ENCODE measurements at regions not wholly inside any gene's neighbourhood (a gene's known extent, or its start where the extent isn't known, plus 50 kb on each side); places are given as distances from the start of the nearest gene placed in this dataset.

- DNase-seq (ENCODE audit: low read depth) (peak; percentile 73), FAIRE-seq (no peak)
- H3K9ac ChIP-seq (ENCODE audit: low read length) = peak overlapping the region; percentile 51
- Mint-ChIP-seq H3K27ac (ENCODE audit: unreplicated experiment) (no peak overlapping the region), H3K4me3 (ENCODE audit: unreplicated experiment) (no peak overlapping the region), H3K9me3 (ENCODE audit: unreplicated experiment) (no peaks in the 10 kb centered on the region), H3K27me3 (ENCODE audit: low read depth, unreplicated experiment) (no peaks in the 10 kb centered on the region), H3K4me1 (ENCODE audit: low read depth, unreplicated experiment) (peaks cover 24% of the 10 kb centered on the region), H3K36me3 (ENCODE audit: low read depth, unreplicated experiment) (no peaks in the 10 kb centered on the region)
- H4K20me1 ChIP-seq (ENCODE audit: insufficient read depth, low read length) = no peaks in the 10 kb centered on the region
- no peak overlapping the region for H3K4me3 ChIP-seq (ENCODE audit: insufficient read depth, low read depth, low read length)
- TF ChIP-seq, protein P1, sequence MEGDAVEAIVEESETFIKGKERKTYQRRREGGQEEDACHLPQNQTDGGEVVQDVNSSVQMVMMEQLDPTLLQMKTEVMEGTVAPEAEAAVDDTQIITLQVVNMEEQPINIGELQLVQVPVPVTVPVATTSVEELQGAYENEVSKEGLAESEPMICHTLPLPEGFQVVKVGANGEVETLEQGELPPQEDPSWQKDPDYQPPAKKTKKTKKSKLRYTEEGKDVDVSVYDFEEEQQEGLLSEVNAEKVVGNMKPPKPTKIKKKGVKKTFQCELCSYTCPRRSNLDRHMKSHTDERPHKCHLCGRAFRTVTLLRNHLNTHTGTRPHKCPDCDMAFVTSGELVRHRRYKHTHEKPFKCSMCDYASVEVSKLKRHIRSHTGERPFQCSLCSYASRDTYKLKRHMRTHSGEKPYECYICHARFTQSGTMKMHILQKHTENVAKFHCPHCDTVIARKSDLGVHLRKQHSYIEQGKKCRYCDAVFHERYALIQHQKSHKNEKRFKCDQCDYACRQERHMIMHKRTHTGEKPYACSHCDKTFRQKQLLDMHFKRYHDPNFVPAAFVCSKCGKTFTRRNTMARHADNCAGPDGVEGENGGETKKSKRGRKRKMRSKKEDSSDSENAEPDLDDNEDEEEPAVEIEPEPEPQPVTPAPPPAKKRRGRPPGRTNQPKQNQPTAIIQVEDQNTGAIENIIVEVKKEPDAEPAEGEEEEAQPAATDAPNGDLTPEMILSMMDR (IDR thresholded peaks at IDR 0.05; ENCODE audit: insufficient read depth, low read depth, low read length) = no peak
- no peak for TF ChIP-seq EZH2 (IDR thresholded peaks at IDR 0.05; ENCODE audit: insufficient read depth, low read length)
- H3K4me1 ChIP-seq (ENCODE audit: insufficient read depth, low read length) = peaks cover 10% of the 10 kb centered on the region
- H3K36me3 ChIP-seq (ENCODE audit: insufficient read depth, low read length) = no peaks in the 10 kb centered on the region
- H2AFZ ChIP-seq (ENCODE audit: low read depth, low read length) = no peak overlapping the region
- H3K4me2 ChIP-seq (ENCODE audit: low read length) = peak overlapping the region; percentile 42
- no peaks in the 10 kb centered on the region for H3K27me3 ChIP-seq (ENCODE audit: insufficient read depth, low read length)
- peak overlapping the region; percentile 70 for H3K27ac ChIP-seq (ENCODE audit: low read depth, low read length)
- no peaks in the 10 kb centered on the region for H3K9me3 ChIP-seq (ENCODE audit: insufficient read depth, low read depth, low read length)
- no peaks in the 10 kb centered on the region for H3K79me2 ChIP-seq (ENCODE audit: insufficient read depth, low read length)
Observed at GRCh38 chr2:145021962-145022665, 502.2 kb upstream of the ZEB2 start.

DNA sequence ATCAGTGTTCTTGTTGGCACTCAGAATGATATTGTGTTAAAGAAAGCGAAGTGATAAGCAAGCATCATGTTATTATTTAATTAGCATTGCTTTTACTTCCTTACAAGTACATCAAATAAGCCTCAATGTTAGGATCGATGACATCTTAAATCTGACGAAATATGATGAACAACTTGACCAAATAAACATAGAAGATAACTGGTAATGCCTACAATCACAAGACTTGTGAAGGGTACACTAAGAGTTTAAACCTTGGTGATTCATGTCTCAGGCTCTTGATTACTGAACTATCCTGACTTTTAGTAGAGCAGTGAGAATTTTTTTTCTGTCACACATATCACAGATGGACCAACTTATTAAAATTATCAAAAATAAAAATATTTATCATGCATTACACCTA, 500.8 kb upstream of the ZEB2 start:
- Mint-ChIP-seq H3K36me3 (ENCODE audit: low read depth, unreplicated experiment) (no peaks in the 10 kb centered on the region), H3K27me3 (ENCODE audit: low read depth, unreplicated experiment) (no peaks in the 10 kb centered on the region), H3K4me1 (ENCODE audit: low read depth, unreplicated experiment) (peaks cover 19% of the 10 kb centered on the region), H3K4me3 (ENCODE audit: unreplicated experiment) (no peak overlapping the region), H3K9me3 (ENCODE audit: unreplicated experiment) (no peaks in the 10 kb centered on the region), H3K27ac (ENCODE audit: unreplicated experiment) (no peak overlapping the region)
- Histone ChIP-seq H2AFZ (ENCODE audit: low read depth, low read length) (no peak overlapping the region), H3K36me3 (ENCODE audit: insufficient read depth, low read length) (no peaks in the 10 kb centered on the region), H3K9me3 (ENCODE audit: insufficient read depth, low read depth, low read length) (no peaks in the 10 kb centered on the region), H3K79me2 (ENCODE audit: insufficient read depth, low read length) (no peaks in the 10 kb centered on the region), H3K4me1 (ENCODE audit: insufficient read depth, low read length) (peaks cover 14% of the 10 kb centered on the region), H3K4me2 (ENCODE audit: low read length) (no peak overlapping the region), H4K20me1 (ENCODE audit: insufficient read depth, low read length) (no peaks in the 10 kb centered on the region), H3K4me3 (ENCODE audit: insufficient read depth, low read depth, low read length) (no peak overlapping the region), H3K27ac (ENCODE audit: low read depth, low read length) (no peak overlapping the region), H3K9ac (ENCODE audit: low read length) (no peak overlapping the region), H3K27me3 (ENCODE audit: insufficient read depth, low read length) (no peaks in the 10 kb centered on the region)
- DNase-seq (ENCODE audit: low read depth) (no peak), FAIRE-seq (no peak)
- TF ChIP-seq EZH2 (IDR thresholded peaks at IDR 0.05; ENCODE audit: insufficient read depth, low read length) = no peak
- TF ChIP-seq, protein P1 (IDR thresholded peaks at IDR 0.05; ENCODE audit: insufficient read depth, low read depth, low read length) = no peak

GRCh38 chr2:145020139-145020538, 500.2 kb upstream of the ZEB2 start:
- Mint-ChIP-seq H3K27ac (ENCODE audit: unreplicated experiment) (no peak overlapping the region), H3K4me1 (ENCODE audit: low read depth, unreplicated experiment) (peaks cover 22% of the 10 kb centered on the region), H3K36me3 (ENCODE audit: low read depth, unreplicated experiment) (no peaks in the 10 kb centered on the region), H3K9me3 (ENCODE audit: unreplicated experiment) (no peaks in the 10 kb centered on the region), H3K4me3 (ENCODE audit: unreplicated experiment) (no peak overlapping the region), H3K27me3 (ENCODE audit: low read depth, unreplicated experiment) (no peaks in the 10 kb centered on the region)
- peaks cover 19% of the 10 kb centered on the region for H3K4me1 ChIP-seq (ENCODE audit: insufficient read depth, low read length)
- H3K27me3 ChIP-seq (ENCODE audit: insufficient read depth, low read length) = no peaks in the 10 kb centered on the region
- no peak overlapping the region for H3K4me3 ChIP-seq (ENCODE audit: insufficient read depth, low read depth, low read length)
- no peak overlapping the region for H3K9ac ChIP-seq (ENCODE audit: low read length)
- no peaks in the 10 kb centered on the region for H4K20me1 ChIP-seq (ENCODE audit: insufficient read depth, low read length)
- H3K27ac ChIP-seq (ENCODE audit: low read depth, low read length) = no peak overlapping the region
- H3K36me3 ChIP-seq (ENCODE audit: insufficient read depth, low read length) = no peaks in the 10 kb centered on the region
- H3K9me3 ChIP-seq (ENCODE audit: insufficient read depth, low read depth, low read length) = no peaks in the 10 kb centered on the region
- no peak overlapping the region for H2AFZ ChIP-seq (ENCODE audit: low read depth, low read length)
- FAIRE-seq = no peak
- no peak overlapping the region for H3K4me2 ChIP-seq (ENCODE audit: low read length)
- no peaks in the 10 kb centered on the region for H3K79me2 ChIP-seq (ENCODE audit: insufficient read depth, low read length)
- TF ChIP-seq, protein P1 (IDR thresholded peaks at IDR 0.05; ENCODE audit: insufficient read depth, low read depth, low read length) = no peak
- no peak for TF ChIP-seq EZH2 (IDR thresholded peaks at IDR 0.05; ENCODE audit: insufficient read depth, low read length)
- DNase-seq (ENCODE audit: low read depth) = no peak

Data from astrocyte (in vitro differentiated cells and primary cell).